K562 (cell line): ENCODE measurements at regions not wholly inside any gene's neighbourhood (a gene's known extent, or its start where the extent isn't known, plus 50 kb on each side); places are given as distances from the start of the nearest gene placed in this dataset.

ENCODE experiments used
- ATAC-seq: fragments of 200-7000 bp; cut with Tn5 transposase; 3 replicates; pipeline ENCODE4 v1.9.1; 2020; ENCODE audit warnings: moderate library complexity
- BruUV-seq: library from RNA; stranded (reverse); fragments of 400-500 nt; replicated peaks from 2 replicates; lab custom pipeline; 2021; lab: Mats Ljungman, UMichigan
- CTCF ChIA-PET: fragments of 300-600 bp; formaldehyde crosslinking; extraction: SDS; loops from one replicate; lab custom pipeline; 2021; ENCODE audit warnings: low intra/inter-chr PET ratio; lab: Yijun Ruan, JAX
- POLR2A ChIA-PET: fragments of 300-600, 350-650 bp; sonication (Branson Sonifier 250); formaldehyde crosslinking; extraction: SDS; loops from one replicate; lab custom pipeline; 2021; ENCODE audit warnings: antibody characterized with exemption, inconsistent platforms; lab: Yijun Ruan, JAX
- DNase-seq, 4 experiments: peaks; one replicate each; pipeline versions ENCODE4 v3.0.0 to v3.0.0-alpha.2; 2011 to 2018; ENCODE audit warnings: low spot score in 3 of 4, mixed read lengths in 3 of 4; ENCODE audit errors: extremely low read depth in 1 of 4
- FAIRE-seq: peaks from 2 replicates; lab custom pipeline; 2011; peaks lifted over from hg19 to GRCh38; lab: Jason Lieb, UNC
- H2AFZ ChIP-seq: 2 replicates; pipeline ENCODE4 v1.6.0; 2011; ENCODE audit warnings: low read depth, low read length, control low read depth, inconsistent platforms
- H3K27ac ChIP-seq: fragments of 200-600 bp; 3 replicates; pipeline ENCODE4 v1.8.0; 2011; ENCODE audit warnings: low read depth, mild to moderate bottlenecking, control low read depth, inconsistent platforms, low read length, moderate library complexity, mixed read lengths; ENCODE audit errors: extremely low read depth
- H3K27me3 ChIP-seq, 2 experiments: fragments of 300-600 bp in 1 of 2; 2 replicates in 1 of 2; 3 replicates in 1 of 2; pipeline versions ENCODE4 v1.6.0 to v1.8.0; 2011; ENCODE audit warnings: inconsistent platforms in 2 of 2, low read length in 2 of 2, mild to moderate bottlenecking in 1 of 2, mixed read lengths in 1 of 2, moderate library complexity in 1 of 2; ENCODE audit not compliant: control insufficient read depth in 2 of 2, insufficient read depth in 2 of 2
- H3K36me3 ChIP-seq: fragments of 300-600 bp; 3 replicates; pipeline ENCODE4 v1.8.0; 2011; ENCODE audit warnings: mild to moderate bottlenecking, low read length, inconsistent platforms; ENCODE audit not compliant: control insufficient read depth, insufficient read depth
- H3K4me1 ChIP-seq, 2 experiments: fragments of 200-600 bp in 1 of 2; replicated peaks in 1 of 2; 2 replicates in 1 of 2; 3 replicates in 1 of 2; pipeline versions ENCODE4 v1.5.1 to v1.8.0; 2011; ENCODE audit warnings: inconsistent platforms in 2 of 2, low read length in 2 of 2, mild to moderate bottlenecking in 1 of 2, mixed read lengths in 1 of 2, moderate library complexity in 1 of 2; ENCODE audit not compliant: control insufficient read depth in 2 of 2, insufficient read depth in 2 of 2
- H3K4me2 ChIP-seq: 2 replicates; pipeline ENCODE4 v1.6.1; 2011; ENCODE audit warnings: low read length, control low read depth, inconsistent platforms, mixed read lengths; ENCODE audit not compliant: insufficient read depth
- H3K4me3 ChIP-seq: fragments of 200-600 bp; sonication (generic), shearing (Covaris generic); 2 replicates; pipeline ENCODE4 v1.5.1; 2016; ENCODE audit warnings: control low read depth, inconsistent platforms
- H3K79me2 ChIP-seq: fragments of 200-600 bp; 3 replicates; pipeline ENCODE4 v1.8.0; 2011; ENCODE audit warnings: low read length, inconsistent platforms; ENCODE audit not compliant: control insufficient read depth, insufficient read depth
- H3K9ac ChIP-seq, 2 experiments: 2 replicates each; pipeline versions ENCODE4 v1.6.0 to v1.6.1; 2011; ENCODE audit warnings: low read depth in 2 of 2, low read length in 2 of 2, control low read depth in 1 of 2, inconsistent platforms in 1 of 2, mild to moderate bottlenecking in 1 of 2, mixed read lengths in 1 of 2; ENCODE audit not compliant: insufficient read depth in 1 of 2
- H3K9me1 ChIP-seq: one replicate; pipeline ENCODE4 v1.6.0; 2011; ENCODE audit warnings: inconsistent platforms, mild to moderate bottlenecking, low read length, moderate library complexity; ENCODE audit not compliant: control insufficient read depth, insufficient read depth
- H3K9me3 ChIP-seq: replicated peaks from 2 replicates; pipeline ENCODE4 v1.5.1; 2011; ENCODE audit warnings: low read depth, low read length, inconsistent platforms; ENCODE audit not compliant: control insufficient read depth, insufficient read depth
- H4K20me1 ChIP-seq: replicated peaks from 2 replicates; pipeline ENCODE4 v1.6.1; 2011; ENCODE audit warnings: low read length, inconsistent platforms, mixed read lengths; ENCODE audit not compliant: control insufficient read depth, insufficient read depth
- ARID2 ChIP-seq: fragments of 450-650 bp; IDR thresholded peaks from 2 replicates; pipeline ENCODE4 v1.6.1; 2017; ENCODE audit warnings: antibody characterized with exemption, mild to moderate bottlenecking
- COPS2 ChIP-seq: fragments of 450-650 bp; conservative IDR thresholded peaks from 2 replicates; pipeline ENCODE4 v1.6.1; 2016; ENCODE audit warnings: mild to moderate bottlenecking, moderate library complexity
- GATAD2A ChIP-seq: fragments of 450-650 bp; IDR thresholded peaks from 2 replicates; pipeline ENCODE4 v1.6.1; 2017
- NR2F6 ChIP-seq: fragments of 450-650 bp; formaldehyde crosslinking; IDR thresholded peaks from 2 replicates; pipeline ENCODE4 v1.4.0; 2020; ENCODE audit warnings: mild to moderate bottlenecking
- PHF8 ChIP-seq: fragments of 200-600 bp; sonication (generic); IDR thresholded peaks from 2 replicates; pipeline ENCODE4 v1.6.1; 2012; ENCODE audit warnings: mixed run types, mild to moderate bottlenecking, inconsistent platforms, low read length, moderate library complexity, borderline replicate concordance
- PRDM10 ChIP-seq: fragments of 450-650 bp; IDR thresholded peaks from 2 replicates; pipeline ENCODE4 v1.6.1; 2018; ENCODE audit not compliant: partially characterized antibody
- XRCC5 ChIP-seq: fragments of 200-400 bp; formaldehyde crosslinking; IDR thresholded peaks from 2 replicates; pipeline ENCODE4 v1.6.1; 2017; ENCODE audit warnings: low read depth, mild to moderate bottlenecking, low read length
- ZBTB1 ChIP-seq: sonication (generic); formaldehyde crosslinking; IDR thresholded peaks from 2 replicates; pipeline ENCODE4 v1.8.1; 2023; ENCODE audit warnings: missing genetic modification reagents, low read depth, mild to moderate bottlenecking, borderline replicate concordance
- ZBTB5 ChIP-seq: fragments of 450-650 bp; IDR thresholded peaks from 2 replicates; pipeline ENCODE4 v1.6.1; 2017; ENCODE audit warnings: antibody characterized with exemption
- ZFP1 ChIP-seq: fragments of 450-650 bp; formaldehyde crosslinking; IDR thresholded peaks from 2 replicates; pipeline ENCODE4 v1.4.0; 2020; ENCODE audit warnings: mild to moderate bottlenecking, mixed read lengths
- ZKSCAN8 ChIP-seq: fragments of 200-800 bp; sonication (Bioruptor generic); IDR thresholded peaks from 2 replicates; pipeline ENCODE4 v1.6.1; 2016; ENCODE audit warnings: missing genetic modification characterization, missing compliant biosample characterization
- ZNF124 ChIP-seq: sonication (generic); formaldehyde crosslinking; IDR thresholded peaks from 2 replicates; pipeline ENCODE4 v1.8.1; 2022; ENCODE audit warnings: missing genetic modification reagents
- ZNF217 ChIP-seq: sonication (generic); formaldehyde crosslinking; IDR thresholded peaks from 2 replicates; pipeline ENCODE4 v1.8.0; 2022; ENCODE audit warnings: mild to moderate bottlenecking, missing genetic modification reagents
- ZNF274 ChIP-seq: IDR thresholded peaks from 2 replicates; pipeline ENCODE4 v1.6.1; 2011; ENCODE audit warnings: low read depth, mild to moderate bottlenecking, low read length, moderate library complexity, borderline replicate concordance
- ZNF512 ChIP-seq: IDR thresholded peaks from 2 replicates; pipeline ENCODE4 v1.6.1; 2016; ENCODE audit warnings: missing genetic modification characterization, missing compliant biosample characterization
- WGBS: fragments of 100-300 bp; shearing (Covaris generic); methylation state at CpG from one replicate; pipeline ENCODE4 v1.1.6; 2016; ENCODE audit warnings: low coverage, mixed read lengths; ENCODE audit not compliant: insufficient coverage; ENCODE audit errors: missing lambda C conversion rate; 5-methylcytosine and 5-hydroxymethylcytosine counted together
- in situ Hi-C: fragments of 300-500 bp; cut with MboI; formaldehyde crosslinking; loops from 4 replicates; pipeline ENCODE4 v1.15.0; 2018; ENCODE audit warnings: inconsistent platforms, mixed read lengths
- intact Hi-C: fragments of 100-400 bp; cut with micrococcal nuclease; formaldehyde crosslinking; loops from 2 replicates; pipeline ENCODE4 v1.14.2; 2022

- TF ChIP-seq GATAD2A (no peak), ZNF124 (CRISPR knock-in tag) (no peak), ZKSCAN8 (no peak), ZNF274 (no peak), ARID2 (no peak), PRDM10 (no peak), ZBTB5 (no peak), XRCC5 (no peak), COPS2 (no peak), PHF8 (no peak), ZNF217 (no peak), NR2F6 (CRISPR knock-in tag) (no peak), ZNF512 (tag) (no peak), ZBTB1 (CRISPR knock-in tag) (no peak), ZFP1 (CRISPR knock-in tag) (no peak)
- BruUV-seq: no TSS peak
- CTCF ChIA-PET: no interaction called here
- H3K27ac ChIP-seq: no peak overlapping the region
- H3K27me3 ChIP-seq: no peaks in the 10 kb centered on the region; a peak in 2 of 5 replicates
- H3K4me1 ChIP-seq: no peaks in the 10 kb centered on the region
- H3K9me1 ChIP-seq: no peaks in the 10 kb centered on the region
- no peak overlapping the region for H3K9ac ChIP-seq
- no peak for ATAC-seq
- no peak overlapping the region for H2AFZ ChIP-seq
- WGBS: 5% methylated on average over 3 of the region's 3 CpGs
- intact Hi-C loops: no loop called here
- in situ Hi-C loops: loop anchor here (25.0 kb wide), 1 partner anchor 1088 kb away; no protein-coding TSS in a partner anchor
- no peaks in the 10 kb centered on the region for H4K20me1 ChIP-seq
- no peaks in the 10 kb centered on the region for H3K79me2 ChIP-seq
- H3K36me3 ChIP-seq: no peaks in the 10 kb centered on the region
- DNase-seq: no peak
- no peaks in the 10 kb centered on the region; the same call in 1 of the 2 replicates for H3K9me3 ChIP-seq
- FAIRE-seq: no peak
- H3K4me2 ChIP-seq: no peak overlapping the region
- POLR2A ChIA-PET: no interaction called here
- no peak overlapping the region for H3K4me3 ChIP-seq
Measured at GRCh38 chr20:52075400-52075799, 116.2 kb downstream of the ZFP64 start.
